T-helper 17 cell (primary cell): ENCODE measurements at regions not wholly inside any gene's neighbourhood (a gene's known extent, or its start where the extent isn't known, plus 50 kb on each side); places are given as distances from the start of the nearest gene placed in this dataset.

Experiments used
- ATAC-seq: fragments of 150-1000 bp; cut with Tn5 transposase; 2 replicates; pipeline ENCODE4 v1.10.0; 2021; ENCODE audit warnings: mild to moderate bottlenecking, moderate library complexity
- DNase-seq, 3 donors: peaks; one replicate each; pipeline versions ENCODE4 v3.0.0 to v3.0.0-alpha.2; 2020 to 2021
- H3K9me3 ChIP-seq: one replicate; pipeline ENCODE4 v1.7.0; 2013; ENCODE audit warnings: low read length, mild to moderate bottlenecking; ENCODE audit not compliant: control insufficient read depth, poor library complexity, severe bottlenecking
- H3K27ac Mint-ChIP-seq: one replicate; pipeline ENCODE4 v1.8.0; 2022; ENCODE audit warnings: mild to moderate bottlenecking, moderate library complexity, mixed read lengths
- H3K27me3 Mint-ChIP-seq: one replicate; pipeline ENCODE4 v1.8.0; 2022; ENCODE audit warnings: mixed read lengths
- H3K36me3 Mint-ChIP-seq: one replicate; pipeline ENCODE4 v1.8.0; 2022; ENCODE audit warnings: low read depth, mixed read lengths
- H3K4me1 Mint-ChIP-seq: one replicate; pipeline ENCODE4 v1.8.0; 2022; ENCODE audit warnings: mild to moderate bottlenecking, mixed read lengths
- H3K4me3 Mint-ChIP-seq: one replicate; pipeline ENCODE4 v1.8.0; 2022; ENCODE audit warnings: mild to moderate bottlenecking, moderate library complexity, mixed read lengths

- H3K9me3 ChIP-seq = no peaks in the 10 kb centered on the region
- DNase-seq = no peak
- ATAC-seq = no peak
- Mint-ChIP-seq H3K4me3 (no peak overlapping the region), H3K27ac (no peak overlapping the region), H3K36me3 (no peaks in the 10 kb centered on the region), H3K27me3 (peaks cover 13% of the 10 kb centered on the region), H3K4me1 (no peaks in the 10 kb centered on the region)
Observed at GRCh38 chr1:162951553-162952315, 90.8 kb upstream of the CCDC190 start.

- no peaks in the 10 kb centered on the region for H3K9me3 ChIP-seq
- Mint-ChIP-seq H3K4me1 (no peaks in the 10 kb centered on the region), H3K27me3 (peaks cover 13% of the 10 kb centered on the region), H3K27ac (no peak overlapping the region), H3K36me3 (no peaks in the 10 kb centered on the region), H3K4me3 (no peak overlapping the region)
- no peak for ATAC-seq
- no peak for DNase-seq
Observed at GRCh38 chr1:162950187-162950586, 89.2 kb upstream of the CCDC190 start.

GRCh38 chr1:162946701-162947100, 85.7 kb upstream of the CCDC190 start:
- no peak overlapping the region for H3K4me3 Mint-ChIP-seq
- DNase-seq (no peak), ATAC-seq (no peak)
- no peaks in the 10 kb centered on the region for H3K9me3 ChIP-seq
- H3K4me1 Mint-ChIP-seq = no peaks in the 10 kb centered on the region
- peaks cover 31% of the 10 kb centered on the region for H3K27me3 Mint-ChIP-seq
- no peaks in the 10 kb centered on the region for H3K36me3 Mint-ChIP-seq
- H3K27ac Mint-ChIP-seq = no peak overlapping the region

- no peaks in the 10 kb centered on the region for H3K9me3 ChIP-seq
- no peak for ATAC-seq
- Mint-ChIP-seq H3K4me1 (no peaks in the 10 kb centered on the region), H3K36me3 (no peaks in the 10 kb centered on the region), H3K27me3 (peaks cover 46% of the 10 kb centered on the region), H3K27ac (no peak overlapping the region), H3K4me3 (no peak overlapping the region)
- DNase-seq = no peak
Observed at GRCh38 chr1:162944974-162945674, 84.1 kb upstream of the CCDC190 start.

GRCh38 chr1:162943622-162944021, 82.6 kb upstream of the CCDC190 start:
- Mint-ChIP-seq H3K27me3 (peaks cover 59% of the 10 kb centered on the region), H3K4me1 (no peaks in the 10 kb centered on the region), H3K27ac (no peak overlapping the region), H3K36me3 (no peaks in the 10 kb centered on the region), H3K4me3 (no peak overlapping the region)
- no peaks in the 10 kb centered on the region for H3K9me3 ChIP-seq
- DNase-seq = no peak
- no peak for ATAC-seq

- H3K4me1 Mint-ChIP-seq = no peaks in the 10 kb centered on the region
- no peak overlapping the region for H3K4me3 Mint-ChIP-seq
- no peak overlapping the region for H3K27ac Mint-ChIP-seq
- ATAC-seq = no peak
- no peaks in the 10 kb centered on the region for H3K9me3 ChIP-seq
- peaks cover 59% of the 10 kb centered on the region for H3K27me3 Mint-ChIP-seq
- DNase-seq = no peak
- no peaks in the 10 kb centered on the region for H3K36me3 Mint-ChIP-seq
Observed at GRCh38 chr1:162942916-162943559, 82.1 kb upstream of the CCDC190 start.

- no peak for DNase-seq
- Mint-ChIP-seq H3K36me3 (no peaks in the 10 kb centered on the region), H3K27ac (no peak overlapping the region), H3K27me3 (peaks cover 66% of the 10 kb centered on the region), H3K4me1 (no peaks in the 10 kb centered on the region), H3K4me3 (no peak overlapping the region)
- H3K9me3 ChIP-seq = no peaks in the 10 kb centered on the region
- ATAC-seq = no peak
Observed at GRCh38 chr1:162941024-162941423, 80.0 kb upstream of the CCDC190 start.

- DNase-seq (no peak), ATAC-seq (no peak)
- no peak overlapping the region for H3K27ac Mint-ChIP-seq
- no peaks in the 10 kb centered on the region for H3K9me3 ChIP-seq
- no peaks in the 10 kb centered on the region for H3K36me3 Mint-ChIP-seq
- H3K4me3 Mint-ChIP-seq = no peak overlapping the region
- H3K4me1 Mint-ChIP-seq = no peaks in the 10 kb centered on the region
- H3K27me3 Mint-ChIP-seq = peaks cover 71% of the 10 kb centered on the region
Observed at GRCh38 chr1:162939035-162939434, 78.1 kb upstream of the CCDC190 start.

GRCh38 chr1:162937716-162938395, 76.9 kb upstream of the CCDC190 start:
- H3K4me1 Mint-ChIP-seq = no peaks in the 10 kb centered on the region
- H3K27me3 Mint-ChIP-seq = peaks cover 68% of the 10 kb centered on the region

GRCh38 chr1:162930976-162931560, 70.1 kb upstream of the CCDC190 start:
- ATAC-seq (no peak), DNase-seq (no peak)
- Mint-ChIP-seq H3K4me3 (no peak overlapping the region), H3K27me3 (peaks cover 40% of the 10 kb centered on the region), H3K27ac (no peak overlapping the region), H3K4me1 (no peaks in the 10 kb centered on the region), H3K36me3 (no peaks in the 10 kb centered on the region)
- no peaks in the 10 kb centered on the region for H3K9me3 ChIP-seq

More at GRCh38 chr1:162937716-162938395, 76.9 kb upstream of the CCDC190 start:
- no peaks in the 10 kb centered on the region for H3K9me3 ChIP-seq
- ATAC-seq = no peak
- no peak for DNase-seq
- Mint-ChIP-seq H3K4me3 (no peak overlapping the region), H3K27ac (no peak overlapping the region), H3K36me3 (no peaks in the 10 kb centered on the region)

GRCh38 chr1:162930532-162930931, 69.6 kb upstream of the CCDC190 start:
- peaks cover 40% of the 10 kb centered on the region for H3K27me3 Mint-ChIP-seq
- ATAC-seq = no peak
- no peak overlapping the region for H3K4me3 Mint-ChIP-seq
- peaks cover 2% of the 10 kb centered on the region for H3K36me3 Mint-ChIP-seq
- H3K4me1 Mint-ChIP-seq = no peaks in the 10 kb centered on the region
- no peak for DNase-seq
- H3K27ac Mint-ChIP-seq = no peak overlapping the region
- H3K9me3 ChIP-seq = no peaks in the 10 kb centered on the region

- Mint-ChIP-seq H3K4me3 (no peak overlapping the region), H3K27me3 (peaks cover 42% of the 10 kb centered on the region), H3K4me1 (no peaks in the 10 kb centered on the region), H3K36me3 (peaks cover 2% of the 10 kb centered on the region), H3K27ac (no peak overlapping the region)
- DNase-seq (no peak), ATAC-seq (no peak)
- no peaks in the 10 kb centered on the region for H3K9me3 ChIP-seq
Observed at GRCh38 chr1:162929177-162929576, 68.2 kb upstream of the CCDC190 start.

GRCh38 chr1:162928141-162928540, 67.2 kb upstream of the CCDC190 start:
- peaks cover 2% of the 10 kb centered on the region for H3K36me3 Mint-ChIP-seq
- no peak overlapping the region for H3K4me3 Mint-ChIP-seq
- DNase-seq (no peak), ATAC-seq (no peak)
- no peaks in the 10 kb centered on the region for H3K4me1 Mint-ChIP-seq
- H3K27me3 Mint-ChIP-seq = peaks cover 43% of the 10 kb centered on the region
- no peak overlapping the region for H3K27ac Mint-ChIP-seq
- no peaks in the 10 kb centered on the region for H3K9me3 ChIP-seq
